Parathyroid adenoma (tissue), 2 donors: ENCODE measurements at regions not wholly inside any gene's neighbourhood (a gene's known extent, or its start where the extent isn't known, plus 50 kb on each side); places are given as distances from the start of the nearest gene placed in this dataset.

Source experiments
- H2AFZ ChIP-seq: fragments of 300-600 bp; sonication (generic); one replicate; pipeline ENCODE4 v1.7.0; 2017; ENCODE audit warnings: antibody characterized with exemption, mild to moderate bottlenecking
- H3K27ac ChIP-seq: fragments of 300-600 bp; sonication (generic); one replicate; pipeline ENCODE4 v1.7.0; 2017
- H3K27me3 ChIP-seq: fragments of 300-600 bp; sonication (generic); one replicate; pipeline ENCODE4 v1.7.0; 2017; ENCODE audit warnings: low read length; ENCODE audit not compliant: control insufficient read depth, insufficient read depth
- H3K36me3 ChIP-seq: fragments of 300-600 bp; sonication (generic); one replicate; pipeline ENCODE4 v1.7.0; 2017; ENCODE audit warnings: low read length; ENCODE audit not compliant: control insufficient read depth, insufficient read depth
- H3K4me1 ChIP-seq: fragments of 300-600 bp; sonication (generic); one replicate; pipeline ENCODE4 v1.7.0; 2017; ENCODE audit warnings: control low read depth
- H3K4me2 ChIP-seq: fragments of 300-600 bp; sonication (generic); one replicate; pipeline ENCODE4 v1.7.0; 2017; ENCODE audit warnings: low read length
- H3K4me3 ChIP-seq: fragments of 300-600 bp; sonication (generic); one replicate; pipeline ENCODE4 v1.7.0; 2017; ENCODE audit warnings: low read depth, low read length
- H3K79me2 ChIP-seq: fragments of 300-600 bp; sonication (generic); one replicate; pipeline ENCODE4 v1.7.0; 2017; ENCODE audit warnings: control low read depth
- H3K9ac ChIP-seq: fragments of 300-600 bp; sonication (generic); one replicate; pipeline ENCODE4 v1.7.0; 2017; ENCODE audit warnings: mild to moderate bottlenecking
- H3K9me3 ChIP-seq: fragments of 300-600 bp; sonication (generic); one replicate; pipeline ENCODE4 v1.7.0; 2017; ENCODE audit warnings: low read length; ENCODE audit not compliant: control insufficient read depth
- TF ChIP-seq, protein P1 (sequence below): fragments of 300-600 bp; sonication (generic); IDR thresholded peaks from one replicate; pipeline ENCODE4 v1.7.0; 2017; ENCODE audit warnings: antibody characterized with exemption, mild to moderate bottlenecking
- donor health status: primary hyperparathyroidism.

DNA sequence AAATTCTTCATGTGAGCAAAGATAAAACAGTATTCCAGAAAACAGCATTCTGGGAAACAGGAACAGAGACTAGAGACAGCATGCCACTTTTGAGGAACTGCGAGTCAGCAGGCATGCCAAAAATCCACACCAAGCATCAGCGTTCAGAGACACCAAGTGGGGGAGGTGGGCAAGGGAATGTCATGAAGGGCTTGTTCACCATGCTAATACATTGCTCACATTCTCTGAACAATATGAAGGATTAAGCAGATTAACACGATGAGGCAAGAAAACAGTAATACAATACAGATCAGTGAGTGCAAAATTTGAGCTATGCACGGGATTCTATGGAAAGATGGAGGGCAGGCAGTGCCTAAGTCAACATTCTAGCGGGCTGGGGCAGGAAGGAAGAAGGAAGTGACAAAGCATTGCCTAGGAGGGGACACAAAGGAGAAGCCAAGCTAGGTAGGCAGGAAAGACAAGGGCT is 278.3 kb downstream of the FBXW7 start:
- Histone ChIP-seq H3K9me3 (no peaks in the 10 kb centered on the region), H3K27ac (no peak overlapping the region), H2AFZ (no peak overlapping the region), H3K9ac (no peak overlapping the region), H3K36me3 (no peaks in the 10 kb centered on the region), H3K27me3 (no peaks in the 10 kb centered on the region), H3K4me3 (no peak overlapping the region), H3K4me2 (no peak overlapping the region), H3K79me2 (no peaks in the 10 kb centered on the region), H3K4me1 (no peaks in the 10 kb centered on the region)
- TF ChIP-seq, protein P1, sequence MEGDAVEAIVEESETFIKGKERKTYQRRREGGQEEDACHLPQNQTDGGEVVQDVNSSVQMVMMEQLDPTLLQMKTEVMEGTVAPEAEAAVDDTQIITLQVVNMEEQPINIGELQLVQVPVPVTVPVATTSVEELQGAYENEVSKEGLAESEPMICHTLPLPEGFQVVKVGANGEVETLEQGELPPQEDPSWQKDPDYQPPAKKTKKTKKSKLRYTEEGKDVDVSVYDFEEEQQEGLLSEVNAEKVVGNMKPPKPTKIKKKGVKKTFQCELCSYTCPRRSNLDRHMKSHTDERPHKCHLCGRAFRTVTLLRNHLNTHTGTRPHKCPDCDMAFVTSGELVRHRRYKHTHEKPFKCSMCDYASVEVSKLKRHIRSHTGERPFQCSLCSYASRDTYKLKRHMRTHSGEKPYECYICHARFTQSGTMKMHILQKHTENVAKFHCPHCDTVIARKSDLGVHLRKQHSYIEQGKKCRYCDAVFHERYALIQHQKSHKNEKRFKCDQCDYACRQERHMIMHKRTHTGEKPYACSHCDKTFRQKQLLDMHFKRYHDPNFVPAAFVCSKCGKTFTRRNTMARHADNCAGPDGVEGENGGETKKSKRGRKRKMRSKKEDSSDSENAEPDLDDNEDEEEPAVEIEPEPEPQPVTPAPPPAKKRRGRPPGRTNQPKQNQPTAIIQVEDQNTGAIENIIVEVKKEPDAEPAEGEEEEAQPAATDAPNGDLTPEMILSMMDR = no peak

DNA sequence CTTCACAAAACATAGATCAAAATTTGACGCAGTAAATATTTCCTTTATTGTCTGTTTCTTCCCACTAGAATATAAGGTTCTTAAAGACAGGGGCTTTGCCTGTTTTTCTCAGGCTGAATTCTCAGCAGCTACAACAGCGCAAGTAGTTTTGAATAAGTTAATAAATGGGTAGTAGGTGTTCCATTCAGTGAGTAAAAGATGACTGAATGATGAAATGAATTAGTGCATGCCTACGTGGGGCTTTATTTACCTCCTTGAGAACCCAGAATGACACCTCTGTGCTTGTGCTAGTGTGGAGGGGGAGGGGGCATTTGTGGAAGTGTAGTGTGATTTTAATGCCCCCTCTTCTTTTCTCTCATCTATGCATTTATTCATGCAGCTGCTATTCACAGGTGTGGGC is 278.9 kb downstream of the FBXW7 start:
- H2AFZ ChIP-seq = no peak overlapping the region
- TF ChIP-seq, protein P1 = no peak
- no peak overlapping the region for H3K4me2 ChIP-seq
- no peaks in the 10 kb centered on the region for H3K27me3 ChIP-seq
- H3K36me3 ChIP-seq = no peaks in the 10 kb centered on the region
- no peak overlapping the region for H3K27ac ChIP-seq
- no peaks in the 10 kb centered on the region for H3K9me3 ChIP-seq
- H3K9ac ChIP-seq = no peak overlapping the region
- no peak overlapping the region for H3K4me3 ChIP-seq
- H3K79me2 ChIP-seq = no peaks in the 10 kb centered on the region
- no peaks in the 10 kb centered on the region for H3K4me1 ChIP-seq

DNA sequence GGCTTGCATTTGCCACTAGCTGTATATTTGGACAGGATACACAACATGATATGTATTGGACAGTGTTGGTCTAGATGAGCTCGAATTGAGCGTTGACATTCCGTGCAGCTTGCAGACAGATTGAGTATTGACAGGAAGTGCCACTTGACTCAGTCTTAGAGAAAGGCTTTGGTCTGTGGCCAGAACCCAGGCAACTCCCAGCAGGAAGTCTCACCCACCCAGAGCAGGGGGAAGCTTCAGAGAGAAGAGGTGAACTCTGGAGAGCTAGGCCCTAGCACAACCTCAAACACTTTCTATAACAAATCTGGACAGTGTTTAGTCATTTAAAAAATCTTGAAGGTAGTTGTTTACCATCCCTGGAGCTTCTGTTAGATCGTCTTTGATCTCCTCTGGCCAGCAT is 280.5 kb downstream of the FBXW7 start:
- Histone ChIP-seq H3K36me3 (no peaks in the 10 kb centered on the region), H3K27ac (no peak overlapping the region), H3K27me3 (no peaks in the 10 kb centered on the region), H2AFZ (no peak overlapping the region), H3K4me2 (no peak overlapping the region), H3K9me3 (no peaks in the 10 kb centered on the region), H3K4me3 (no peak overlapping the region), H3K4me1 (no peaks in the 10 kb centered on the region), H3K9ac (no peak overlapping the region), H3K79me2 (no peaks in the 10 kb centered on the region)
- TF ChIP-seq, protein P1 = no peak

DNA sequence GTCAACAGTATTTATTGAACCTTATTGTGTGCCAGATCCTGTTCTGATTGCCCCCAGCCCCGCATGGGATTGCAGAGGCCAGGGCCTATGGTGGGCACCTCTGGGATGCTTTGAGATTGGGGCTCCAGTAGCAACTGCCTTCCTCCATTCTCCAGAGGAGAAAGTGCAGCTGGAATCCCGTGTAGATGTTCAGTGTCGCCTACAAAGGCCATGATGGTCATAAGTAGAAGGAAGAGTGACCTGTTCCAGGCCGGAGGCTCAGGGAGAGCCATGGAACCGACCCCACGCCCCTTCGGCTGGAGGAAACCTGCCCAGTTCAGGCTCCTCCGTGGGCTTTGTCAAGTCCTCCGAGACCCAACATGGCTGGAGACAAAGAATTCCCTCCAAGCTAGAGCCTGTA is 287.5 kb downstream of the FBXW7 start:
- no peaks in the 10 kb centered on the region for H3K79me2 ChIP-seq
- H3K4me1 ChIP-seq = no peaks in the 10 kb centered on the region
- H3K36me3 ChIP-seq = no peaks in the 10 kb centered on the region
- no peak overlapping the region for H3K4me2 ChIP-seq
- no peak overlapping the region for H3K4me3 ChIP-seq
- no peaks in the 10 kb centered on the region for H3K9me3 ChIP-seq
- no peak overlapping the region for H3K27ac ChIP-seq
- H3K27me3 ChIP-seq = no peaks in the 10 kb centered on the region
- H2AFZ ChIP-seq = no peak overlapping the region
- no peak overlapping the region for H3K9ac ChIP-seq
- TF ChIP-seq, protein P1 = no peak

DNA sequence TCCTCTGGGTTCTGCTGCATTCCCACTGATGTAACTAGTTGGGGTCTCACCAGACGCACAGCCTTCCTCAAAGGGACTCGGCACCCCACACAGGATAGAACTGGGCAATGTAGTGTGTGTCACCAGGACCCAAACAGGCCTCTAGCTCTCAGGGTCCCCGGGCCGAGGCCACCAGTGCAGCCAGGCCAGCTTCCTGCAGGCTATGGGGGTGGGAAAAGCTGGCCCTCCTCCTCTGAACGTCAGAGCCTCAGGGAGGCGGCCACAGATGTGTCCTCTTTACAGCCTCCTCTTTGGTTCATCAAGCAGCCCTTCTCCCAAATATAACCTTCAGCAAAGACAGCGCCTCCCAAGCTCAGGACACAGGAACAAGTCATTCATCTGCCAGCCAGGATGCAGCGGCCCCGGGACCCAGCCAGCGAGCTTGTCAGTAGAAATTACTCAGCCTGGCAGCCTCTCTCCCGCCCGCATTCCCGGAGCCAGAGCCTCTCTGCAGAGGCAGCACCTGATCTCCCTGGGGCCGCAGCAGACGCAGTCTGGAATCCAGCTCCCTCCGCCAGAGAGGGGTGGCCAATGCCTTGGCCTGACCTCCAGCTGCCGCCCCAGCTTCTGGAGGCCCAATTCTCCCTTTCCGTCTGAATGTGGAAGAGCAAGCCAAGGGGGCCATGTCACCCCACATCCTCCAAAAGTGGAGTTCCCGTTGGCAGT is 288.5 kb downstream of the FBXW7 start:
- Histone ChIP-seq H3K4me3 (no peak overlapping the region), H2AFZ (no peak overlapping the region), H3K9ac (no peak overlapping the region), H3K9me3 (no peaks in the 10 kb centered on the region), H3K4me1 (no peaks in the 10 kb centered on the region), H3K4me2 (no peak overlapping the region), H3K36me3 (no peaks in the 10 kb centered on the region), H3K27ac (no peak overlapping the region), H3K27me3 (no peaks in the 10 kb centered on the region), H3K79me2 (no peaks in the 10 kb centered on the region)
- TF ChIP-seq, protein P1 = no peak
